ENCODE measurements at regions not wholly inside any gene's neighbourhood (a gene's known extent, or its start where the extent isn't known, plus 50 kb on each side); places are given as distances from the start of the nearest gene placed in this dataset.

DNA sequence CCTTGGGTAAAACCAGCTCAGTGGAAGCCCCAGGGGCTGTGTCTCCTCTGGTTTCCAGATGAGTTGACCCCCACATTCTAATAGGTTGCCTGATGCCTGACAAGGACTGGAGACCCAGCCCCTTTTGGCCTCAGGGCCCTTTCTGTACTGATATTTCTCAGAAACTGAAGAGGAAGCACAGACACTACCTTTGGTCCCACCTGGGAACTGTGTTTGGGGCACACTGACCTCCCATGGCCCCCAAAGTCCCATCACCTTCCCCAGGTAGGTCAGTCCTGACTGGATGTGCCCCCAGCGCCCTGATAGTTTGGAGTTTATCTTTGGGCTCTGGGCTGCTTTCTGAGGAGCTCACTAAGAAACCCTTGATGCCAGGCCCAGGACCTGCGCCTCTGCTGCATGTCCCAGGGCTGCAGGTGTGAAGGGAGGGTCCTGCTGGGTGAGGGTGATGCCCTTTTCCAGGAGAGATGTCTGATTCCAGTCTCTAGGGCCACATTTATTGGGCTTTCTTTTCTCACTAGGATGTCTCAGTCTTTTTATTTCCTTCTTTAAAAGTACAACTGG, 106.7 kb downstream of the GGTLC2 start:
- no peak for DNase-seq
- Histone ChIP-seq H3K4me1 (no peaks in the 10 kb centered on the region), H3K4me3 (ENCODE audit: low read depth, low read length) (no peak overlapping the region), H3K36me3 (no peaks in the 10 kb centered on the region), H3K27me3 (no peaks in the 10 kb centered on the region), H3K9me3 (no peaks in the 10 kb centered on the region)
- TF ChIP-seq CTCF (IDR thresholded peaks at IDR 0.05; ENCODE audit: low read depth, low read length): no peak

DNA sequence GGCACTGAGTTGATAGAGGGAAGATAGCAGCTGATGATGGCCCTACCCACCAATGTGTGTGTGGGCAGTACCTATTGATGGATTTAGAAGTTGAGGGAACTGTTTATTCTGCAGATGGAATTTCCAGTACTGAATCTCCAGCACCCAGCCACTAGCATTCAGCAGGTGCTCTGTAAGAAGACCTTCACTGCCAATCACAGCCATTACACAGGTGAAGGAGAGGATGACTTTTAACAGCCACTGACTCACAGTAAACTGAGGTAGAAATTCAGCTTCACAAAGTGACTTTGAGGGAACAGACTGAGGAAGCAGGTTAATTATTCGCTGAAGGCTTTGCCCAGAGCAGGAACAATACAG, 107.8 kb downstream of the GGTLC2 start:
- Histone ChIP-seq H3K9me3 (no peaks in the 10 kb centered on the region), H3K27me3 (no peaks in the 10 kb centered on the region), H3K36me3 (no peaks in the 10 kb centered on the region), H3K4me3 (ENCODE audit: low read depth, low read length) (no peak overlapping the region), H3K4me1 (no peaks in the 10 kb centered on the region)
- no peak for TF ChIP-seq CTCF (IDR thresholded peaks at IDR 0.05; ENCODE audit: low read depth, low read length)
- DNase-seq: no peak

GRCh38 chr22:22752556-22753477, 108.4 kb downstream of the GGTLC2 start:
- H3K4me3 ChIP-seq (ENCODE audit: low read depth, low read length): no peak overlapping the region
- no peaks in the 10 kb centered on the region for H3K36me3 ChIP-seq
- no peak for DNase-seq
- H3K27me3 ChIP-seq: no peaks in the 10 kb centered on the region
- H3K9me3 ChIP-seq: no peaks in the 10 kb centered on the region
- TF ChIP-seq CTCF (IDR thresholded peaks at IDR 0.05; ENCODE audit: low read depth, low read length): no peak
- no peaks in the 10 kb centered on the region for H3K4me1 ChIP-seq

DNA sequence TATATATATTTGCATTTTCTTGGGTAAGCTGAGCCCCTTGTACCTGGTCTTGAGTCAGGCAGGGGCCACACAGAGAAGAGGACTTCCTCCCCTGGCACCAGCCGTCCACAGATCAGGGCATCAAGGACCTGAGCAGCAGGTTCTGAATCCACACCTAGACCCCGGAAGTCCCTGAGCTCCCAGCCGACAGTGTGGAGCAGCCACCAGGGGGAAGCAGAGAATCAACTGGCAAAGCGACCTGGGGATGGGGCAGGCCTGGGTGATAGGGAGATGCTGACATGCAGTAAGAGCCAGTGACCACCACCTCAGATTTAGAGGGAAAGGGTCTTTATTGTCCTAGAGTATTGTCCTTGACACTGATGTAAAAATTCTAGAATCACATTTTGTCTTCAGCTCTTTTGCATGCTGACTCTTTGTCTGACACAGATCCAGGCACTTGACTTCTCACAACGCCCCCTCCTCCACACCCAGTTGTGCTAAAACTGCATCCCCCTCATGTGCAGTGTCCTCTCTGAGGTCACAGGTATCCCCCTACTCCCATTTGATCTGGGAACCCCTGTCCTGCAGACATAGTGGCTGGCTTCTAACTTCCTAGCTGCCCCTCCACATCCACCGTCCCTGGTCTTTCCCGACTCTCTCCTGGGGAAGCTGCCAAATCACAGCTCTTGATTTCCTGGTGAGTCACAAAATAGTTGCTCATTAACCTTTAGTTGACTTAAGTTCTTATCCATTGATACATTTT, 109.3 kb downstream of the GGTLC2 start:
- H3K4me3 ChIP-seq (ENCODE audit: low read depth, low read length): no peak overlapping the region
- H3K36me3 ChIP-seq: no peaks in the 10 kb centered on the region
- H3K4me1 ChIP-seq: no peaks in the 10 kb centered on the region
- H3K9me3 ChIP-seq: no peaks in the 10 kb centered on the region
- peak; percentile 70 for DNase-seq
- peak; percentile 83 for TF ChIP-seq CTCF (IDR thresholded peaks at IDR 0.05; ENCODE audit: low read depth, low read length)
- no peaks in the 10 kb centered on the region for H3K27me3 ChIP-seq

GRCh38 chr22:22754268-22754657, 109.8 kb downstream of the GGTLC2 start:
- no peaks in the 10 kb centered on the region for H3K4me1 ChIP-seq
- no peak for TF ChIP-seq CTCF (IDR thresholded peaks at IDR 0.05; ENCODE audit: low read depth, low read length)
- H3K27me3 ChIP-seq: no peaks in the 10 kb centered on the region
- no peak for DNase-seq
- H3K36me3 ChIP-seq: no peaks in the 10 kb centered on the region
- H3K9me3 ChIP-seq: no peaks in the 10 kb centered on the region
- no peak overlapping the region for H3K4me3 ChIP-seq (ENCODE audit: low read depth, low read length)
